NT2/D1 (cell line): ENCODE measurements at regions not wholly inside any gene's neighbourhood (a gene's known extent, or its start where the extent isn't known, plus 50 kb on each side); places are given as distances from the start of the nearest gene placed in this dataset.

Source experiments
- SUZ12 ChIP-seq: IDR thresholded peaks from 2 replicates; pipeline ENCODE4 v1.6.1; 2011; ENCODE audit not compliant: insufficient read length, insufficient read depth; ENCODE audit errors: extremely low read depth
- YY1 ChIP-seq: IDR thresholded peaks from 2 replicates; pipeline ENCODE4 v1.6.1; 2011; ENCODE audit not compliant: insufficient read length, insufficient read depth

- TF ChIP-seq YY1 (no peak), SUZ12 (no peak)
These were observed 59.3 kb upstream of the NCAM1 start for GRCh38 chr11:112901924-112902323.
